Nephron progenitor cell (in vitro differentiated cells): ENCODE measurements at regions not wholly inside any gene's neighbourhood (a gene's known extent, or its start where the extent isn't known, plus 50 kb on each side); places are given as distances from the start of the nearest gene placed in this dataset.
A peak's percentile ranks its signal among the peaks of the same experiment; 100 is the strongest.

ENCODE experiments used
- DNase-seq: peaks from one replicate; pipeline ENCODE4 v3.0.0; 2021
- H3K27ac Mint-ChIP-seq: 2 replicates; pipeline ENCODE4 v1.8.0; 2021; ENCODE audit warnings: mild to moderate bottlenecking, moderate library complexity, mixed read lengths
- H3K27me3 Mint-ChIP-seq: 2 replicates; pipeline ENCODE4 v1.8.0; 2021; ENCODE audit warnings: mild to moderate bottlenecking, low read depth, mixed read lengths; ENCODE audit not compliant: poor library complexity
- H3K36me3 Mint-ChIP-seq: 2 replicates; pipeline ENCODE4 v1.8.0; 2021; ENCODE audit warnings: low read depth, mixed read lengths
- H3K4me1 Mint-ChIP-seq: 2 replicates; pipeline ENCODE4 v1.8.0; 2021; ENCODE audit warnings: mixed read lengths
- H3K4me3 Mint-ChIP-seq: 2 replicates; pipeline ENCODE4 v1.8.0; 2021; ENCODE audit warnings: mild to moderate bottlenecking, moderate library complexity, mixed read lengths
- H3K9me3 Mint-ChIP-seq: 2 replicates; pipeline ENCODE4 v1.8.0; 2021; ENCODE audit warnings: mild to moderate bottlenecking, moderate library complexity, mixed read lengths
- CTCF ChIP-seq: fragments of 200-600 bp; sonication (generic); IDR thresholded peaks from 2 replicates; pipeline ENCODE4 v1.5.0; 2021; ENCODE audit warnings: antibody characterized with exemption

- TF ChIP-seq CTCF, result no peak
- no peaks in the 10 kb centered on the region for H3K36me3 Mint-ChIP-seq
- H3K4me1 Mint-ChIP-seq, result peaks cover 81% of the 10 kb centered on the region
- H3K9me3 Mint-ChIP-seq, result no peaks in the 10 kb centered on the region
- no peak overlapping the region for H3K4me3 Mint-ChIP-seq
- no peak for DNase-seq
- peak overlapping the region; percentile 80 for H3K27ac Mint-ChIP-seq
- H3K27me3 Mint-ChIP-seq, result no peaks in the 10 kb centered on the region
Observed at GRCh38 chr21:33973268-33973667, 57.7 kb upstream of the ATP5PO start.

GRCh38 chr21:33972539-33972938, 56.9 kb upstream of the ATP5PO start:
- Mint-ChIP-seq H3K27ac (no peak overlapping the region), H3K4me3 (no peak overlapping the region), H3K27me3 (no peaks in the 10 kb centered on the region), H3K36me3 (no peaks in the 10 kb centered on the region), H3K9me3 (no peaks in the 10 kb centered on the region), H3K4me1 (peaks cover 78% of the 10 kb centered on the region)
- DNase-seq, result no peak
- TF ChIP-seq CTCF, result no peak

GRCh38 chr21:33971492-33972013, 55.9 kb upstream of the ATP5PO start:
- H3K9me3 Mint-ChIP-seq, result no peaks in the 10 kb centered on the region
- H3K27ac Mint-ChIP-seq, result peak overlapping the region; percentile 55
- H3K36me3 Mint-ChIP-seq, result peaks cover 4% of the 10 kb centered on the region
- peaks cover 76% of the 10 kb centered on the region for H3K4me1 Mint-ChIP-seq
- DNase-seq, result no peak
- TF ChIP-seq CTCF, result no peak
- no peaks in the 10 kb centered on the region for H3K27me3 Mint-ChIP-seq
- H3K4me3 Mint-ChIP-seq, result no peak overlapping the region

- TF ChIP-seq CTCF, result no peak
- Mint-ChIP-seq H3K27ac (no peak overlapping the region), H3K36me3 (peaks cover 5% of the 10 kb centered on the region), H3K27me3 (no peaks in the 10 kb centered on the region), H3K4me3 (no peak overlapping the region), H3K9me3 (no peaks in the 10 kb centered on the region), H3K4me1 (peaks cover 62% of the 10 kb centered on the region)
- DNase-seq, result no peak
Observed at GRCh38 chr21:33969581-33969980, 54.0 kb upstream of the ATP5PO start.

GRCh38 chr21:33968995-33969348, 53.4 kb upstream of the ATP5PO start:
- H3K4me1 Mint-ChIP-seq, result peaks cover 56% of the 10 kb centered on the region
- DNase-seq, result no peak
- H3K27ac Mint-ChIP-seq, result peak overlapping the region; percentile 8
- peaks cover 11% of the 10 kb centered on the region for H3K36me3 Mint-ChIP-seq
- TF ChIP-seq CTCF, result no peak
- H3K9me3 Mint-ChIP-seq, result no peaks in the 10 kb centered on the region
- H3K4me3 Mint-ChIP-seq, result no peak overlapping the region
- no peaks in the 10 kb centered on the region for H3K27me3 Mint-ChIP-seq
